AG09309 (cell line): ENCODE measurements at regions not wholly inside any gene's neighbourhood (a gene's known extent, or its start where the extent isn't known, plus 50 kb on each side); places are given as distances from the start of the nearest gene placed in this dataset.
A peak's percentile ranks its signal among the peaks of the same experiment; 100 is the strongest.
"Not testable (repeated sequence)": the region's sequence is repeated elsewhere in the genome, so short reads cannot be mapped to it uniquely, and the experiment has no call there.

ENCODE experiments used
- DNase-seq: peaks from one replicate; pipeline ENCODE4 v3.0.0-alpha.2; 2010; ENCODE audit warnings: low read depth
- H3K4me3 ChIP-seq: 2 replicates; pipeline ENCODE4 v1.5.1; 2011; ENCODE audit warnings: mild to moderate bottlenecking, low read depth, low read length, moderate library complexity; ENCODE audit not compliant: control insufficient read depth
- TF ChIP-seq, protein P1 (sequence below): IDR thresholded peaks from 2 replicates; pipeline ENCODE4 v1.5.1; 2011; ENCODE audit warnings: mild to moderate bottlenecking, low read depth, low read length, inconsistent platforms; ENCODE audit not compliant: insufficient read depth, control insufficient read depth; ENCODE audit errors: missing control alignments

DNA sequence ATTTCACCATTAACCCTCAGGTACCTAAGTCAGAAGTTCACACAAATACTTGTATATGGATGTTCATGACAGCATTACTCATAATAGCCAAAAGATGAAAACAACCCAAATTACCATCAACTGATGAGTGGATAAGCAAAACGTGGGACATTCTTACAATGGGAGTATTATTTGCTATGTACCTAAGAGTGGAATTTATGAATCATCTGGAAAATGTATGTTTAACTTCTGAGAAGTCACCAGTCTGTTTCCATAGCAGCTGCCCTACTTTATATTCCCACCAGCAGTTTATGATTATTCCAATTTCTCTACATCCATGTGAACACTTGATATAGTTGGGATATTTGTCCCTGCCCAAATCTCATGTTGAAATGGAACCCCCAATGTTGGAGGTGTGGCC, 1478.9 kb downstream of the PCDH19 start:
- no peak overlapping the region for H3K4me3 ChIP-seq

DNA sequence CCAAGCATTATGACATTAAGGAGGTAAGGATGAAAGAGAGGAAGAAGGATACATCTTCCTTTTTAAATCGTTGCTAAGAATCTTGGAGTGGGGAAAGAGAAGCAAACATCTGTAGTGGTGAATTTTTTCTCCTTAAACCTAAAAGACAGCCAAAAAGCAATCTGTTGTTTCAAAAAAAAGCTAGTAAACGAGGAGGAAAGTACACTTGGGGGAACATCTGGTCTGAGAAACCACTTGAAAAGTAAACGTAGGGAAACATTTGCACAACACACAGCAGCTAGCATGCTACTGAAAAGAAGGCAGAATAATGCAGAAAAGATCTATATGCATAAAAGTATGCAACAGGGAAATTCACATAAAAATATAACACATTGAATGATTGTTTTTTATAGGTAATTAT, 1485.6 kb downstream of the PCDH19 start:
- TF ChIP-seq, protein P1, sequence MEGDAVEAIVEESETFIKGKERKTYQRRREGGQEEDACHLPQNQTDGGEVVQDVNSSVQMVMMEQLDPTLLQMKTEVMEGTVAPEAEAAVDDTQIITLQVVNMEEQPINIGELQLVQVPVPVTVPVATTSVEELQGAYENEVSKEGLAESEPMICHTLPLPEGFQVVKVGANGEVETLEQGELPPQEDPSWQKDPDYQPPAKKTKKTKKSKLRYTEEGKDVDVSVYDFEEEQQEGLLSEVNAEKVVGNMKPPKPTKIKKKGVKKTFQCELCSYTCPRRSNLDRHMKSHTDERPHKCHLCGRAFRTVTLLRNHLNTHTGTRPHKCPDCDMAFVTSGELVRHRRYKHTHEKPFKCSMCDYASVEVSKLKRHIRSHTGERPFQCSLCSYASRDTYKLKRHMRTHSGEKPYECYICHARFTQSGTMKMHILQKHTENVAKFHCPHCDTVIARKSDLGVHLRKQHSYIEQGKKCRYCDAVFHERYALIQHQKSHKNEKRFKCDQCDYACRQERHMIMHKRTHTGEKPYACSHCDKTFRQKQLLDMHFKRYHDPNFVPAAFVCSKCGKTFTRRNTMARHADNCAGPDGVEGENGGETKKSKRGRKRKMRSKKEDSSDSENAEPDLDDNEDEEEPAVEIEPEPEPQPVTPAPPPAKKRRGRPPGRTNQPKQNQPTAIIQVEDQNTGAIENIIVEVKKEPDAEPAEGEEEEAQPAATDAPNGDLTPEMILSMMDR, result no peak
- no peak overlapping the region for H3K4me3 ChIP-seq

More for the DNA sequence above, 1478.9 kb downstream of the PCDH19 start:
- TF ChIP-seq, protein P1, result no peak
- DNase-seq, result no peak

DNA sequence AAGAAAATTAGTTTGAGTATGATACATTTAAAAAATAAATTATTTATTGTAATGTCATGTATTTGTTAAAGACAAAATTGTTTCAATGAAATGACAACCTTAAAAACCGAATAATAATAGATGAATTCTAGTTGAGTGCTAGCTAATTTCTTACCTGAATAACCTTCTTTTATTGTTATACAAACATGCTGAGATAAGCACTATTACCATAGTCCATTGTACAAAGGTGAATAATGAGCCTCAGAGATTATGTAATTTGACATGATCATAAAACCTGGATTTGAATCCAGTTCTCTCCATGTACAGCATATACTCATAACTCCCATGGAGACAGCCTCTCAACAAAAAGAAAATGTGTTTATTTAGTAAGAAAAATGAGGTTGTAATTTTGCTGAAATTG, 1512.9 kb downstream of the PCDH19 start:
- TF ChIP-seq, protein P1, result no peak
- no peak for DNase-seq
- H3K4me3 ChIP-seq, result no peak overlapping the region

More for the DNA sequence above, 1485.6 kb downstream of the PCDH19 start:
- no peak for DNase-seq

DNA sequence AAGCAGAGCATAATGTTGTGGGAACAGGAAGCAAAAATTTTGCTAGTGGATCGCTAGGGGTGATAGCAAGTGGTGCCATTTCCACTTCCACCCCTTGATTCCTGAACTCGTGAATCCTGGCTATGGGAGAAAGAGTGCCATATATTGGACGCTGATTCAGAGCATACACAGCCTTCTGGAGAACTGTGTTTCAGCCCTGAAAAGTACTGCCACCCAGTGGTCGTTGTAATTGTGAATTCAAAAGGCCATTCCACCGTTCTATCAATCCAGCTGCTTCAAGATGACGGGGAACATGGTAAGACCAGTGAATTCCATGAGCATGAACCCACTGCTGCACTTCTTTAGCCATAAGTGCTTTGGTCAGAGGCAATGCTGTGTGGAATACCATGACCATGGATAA, 1559.4 kb downstream of the PCDH19 start:
- TF ChIP-seq, protein P1, result peak; percentile 26
- DNase-seq, H3K4me3 ChIP-seq: not testable (repeated sequence)
